HG03108 (cell line): ENCODE measurements at regions not wholly inside any gene's neighbourhood (a gene's known extent, or its start where the extent isn't known, plus 50 kb on each side); places are given as distances from the start of the nearest gene placed in this dataset.
"Not testable (repeated sequence)": the region's sequence is repeated elsewhere in the genome, so short reads cannot be mapped to it uniquely, and the experiment has no call there.

Experiments
- ATAC-seq: cut with Tn5 transposase; IDR thresholded peaks from one replicate; pipeline ENCODE4 v1.9.1; 2021; ENCODE audit warnings: moderate library complexity; ENCODE audit not compliant: unreplicated experiment

DNA sequence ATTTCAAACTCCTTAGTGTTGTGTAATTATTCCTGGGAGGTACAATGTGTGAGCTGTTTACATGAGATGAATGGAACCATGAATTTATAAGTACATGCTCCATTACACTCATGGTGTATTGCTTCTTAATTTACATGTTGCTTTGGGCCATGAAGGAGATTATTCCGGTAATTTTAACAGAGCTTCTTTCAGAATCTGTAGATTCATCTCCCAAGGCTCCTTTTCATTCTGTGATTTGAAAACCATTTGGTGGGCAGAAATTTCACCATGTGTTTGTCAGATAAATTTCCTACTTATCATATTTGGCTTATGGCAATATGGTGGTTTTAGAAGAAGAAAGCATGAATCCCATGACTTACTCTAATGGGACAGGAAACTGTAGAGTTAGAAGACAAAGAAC is 421.6 kb upstream of the EYS start:
- no peak for ATAC-seq

- no peak for ATAC-seq
Measured at GRCh38 chr6:66128243-66128642, 421.2 kb upstream of the EYS start.

DNA sequence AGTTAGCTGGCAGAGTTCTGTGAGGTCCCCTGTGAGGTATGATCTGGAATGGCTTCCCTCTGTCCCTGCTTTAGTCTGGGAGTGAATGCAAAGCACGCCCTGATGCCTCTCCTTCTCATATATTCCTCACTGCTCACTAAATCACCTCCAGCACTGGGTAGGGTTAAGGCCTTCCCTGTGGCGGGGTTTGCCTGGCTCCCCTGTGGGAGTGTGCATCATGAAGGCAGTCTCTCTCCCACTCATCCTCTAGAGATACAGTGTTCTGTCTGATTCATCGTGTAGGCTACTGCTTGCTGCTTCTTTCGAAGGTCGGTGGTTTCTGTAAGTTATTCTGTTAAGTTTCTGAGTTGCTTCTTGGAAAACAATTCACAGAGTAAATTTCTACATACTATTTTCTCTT is 420.0 kb upstream of the EYS start:
- ATAC-seq: no peak

GRCh38 chr6:66126358-66126757 is 419.3 kb upstream of the EYS start:
- ATAC-seq: no peak

- ATAC-seq: no peak
Measured at GRCh38 chr6:66103954-66104353, 396.9 kb upstream of the EYS start.

- ATAC-seq: no peak
Measured at GRCh38 chr6:66103354-66103753, 396.3 kb upstream of the EYS start.

- ATAC-seq: no peak
Measured at GRCh38 chr6:66096679-66097078, 389.7 kb upstream of the EYS start.

DNA sequence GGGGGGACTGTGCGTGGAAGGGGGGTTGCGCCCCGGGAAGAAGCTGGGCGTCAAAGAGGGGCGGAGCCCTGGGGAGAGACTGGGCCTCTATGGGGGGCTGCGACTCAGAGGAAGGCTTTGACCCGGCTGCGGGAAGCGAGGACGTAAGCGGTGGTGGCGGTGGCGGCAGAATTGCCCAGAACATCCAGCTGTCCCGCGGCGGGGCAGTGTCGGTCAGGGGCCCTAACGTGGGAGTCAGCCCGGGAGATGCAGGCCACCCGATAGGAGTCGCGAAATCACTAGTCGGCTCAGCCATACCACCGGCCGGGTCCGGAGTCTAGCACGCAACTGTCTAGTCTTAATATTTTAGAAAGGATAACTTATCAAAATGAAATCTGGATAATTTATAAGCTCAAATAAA is 387.6 kb upstream of the EYS start:
- no peak for ATAC-seq

DNA sequence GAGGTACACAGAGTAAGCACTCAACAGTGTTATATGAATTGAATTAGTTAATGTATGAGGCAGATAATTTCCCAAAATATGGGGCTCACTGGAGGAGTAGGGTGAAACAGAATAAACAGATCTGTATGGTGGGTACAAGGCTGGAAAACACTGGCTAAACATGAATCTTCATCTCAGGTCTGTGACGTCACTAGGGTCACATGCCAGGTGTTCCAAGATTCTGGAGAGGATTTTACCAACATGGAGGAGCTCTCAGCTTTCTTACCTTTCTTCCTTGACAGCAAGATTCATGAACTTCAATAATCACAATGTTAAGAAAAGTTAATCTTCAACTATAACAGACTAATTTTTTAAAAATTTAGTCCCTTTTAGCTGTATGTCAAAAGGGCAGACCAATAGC is 385.3 kb upstream of the EYS start:
- ATAC-seq: not testable (repeated sequence)

- no peak for ATAC-seq
Measured at GRCh38 chr6:66086532-66086931, 379.5 kb upstream of the EYS start.

DNA sequence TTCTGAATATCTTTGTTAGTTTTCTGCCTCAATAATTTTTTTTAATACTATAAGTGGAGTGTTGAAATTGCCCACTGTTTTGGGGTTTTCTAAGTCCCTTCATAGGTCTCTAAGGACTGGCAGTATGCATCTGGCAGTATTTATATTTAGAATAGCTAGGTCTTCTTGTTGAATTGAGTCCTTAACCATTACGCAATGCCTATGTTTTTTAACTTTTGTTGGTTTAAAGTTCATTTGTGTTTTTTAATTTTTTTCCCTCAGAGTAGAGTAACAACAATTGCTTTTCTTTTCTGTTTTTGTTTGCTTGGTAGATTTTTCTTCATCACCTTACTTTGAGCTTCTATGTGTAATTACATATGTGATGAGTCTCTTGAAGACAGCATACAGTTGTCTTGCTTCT is 375.9 kb upstream of the EYS start:
- ATAC-seq: no peak

GRCh38 chr6:66068907-66069306 is 361.9 kb upstream of the EYS start:
- ATAC-seq: no peak

DNA sequence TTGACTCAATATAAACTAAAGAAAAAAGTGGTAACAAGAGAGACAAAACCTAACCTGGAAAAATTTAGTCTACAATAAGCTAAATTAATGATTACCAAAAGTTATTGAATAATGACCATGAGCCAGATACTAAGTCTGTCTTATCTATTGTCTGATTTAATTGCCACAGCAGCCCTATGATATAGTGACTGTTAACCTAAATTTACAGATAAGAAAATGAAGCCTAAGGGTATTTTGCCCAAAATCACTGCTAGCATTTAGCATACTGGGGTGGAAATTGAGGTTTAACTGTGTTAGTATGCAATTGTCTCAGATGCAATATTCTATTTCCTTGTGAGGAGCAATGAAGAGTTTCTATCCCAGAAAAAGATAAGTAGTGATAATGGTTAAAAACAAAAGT is 361.0 kb upstream of the EYS start:
- ATAC-seq: no peak

DNA sequence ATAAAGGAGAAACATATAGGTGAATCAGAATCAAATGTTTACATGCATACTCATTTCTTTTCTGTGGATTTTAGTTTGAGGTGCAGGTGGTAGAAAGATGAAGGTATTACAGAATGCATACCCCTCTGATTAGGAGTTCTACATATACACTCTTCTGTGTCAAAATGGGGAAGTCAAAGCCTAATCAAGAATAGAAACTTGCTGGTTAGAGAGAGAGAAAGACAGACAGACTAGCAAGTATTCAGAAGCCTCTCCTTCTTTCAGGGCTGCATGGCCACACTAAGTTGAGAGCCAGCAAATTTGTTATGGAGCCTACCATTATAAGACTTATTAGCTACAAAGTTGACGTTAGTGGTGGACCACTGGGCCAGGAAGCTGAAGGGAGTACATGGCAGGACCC is 358.3 kb upstream of the EYS start:
- ATAC-seq: no peak

DNA sequence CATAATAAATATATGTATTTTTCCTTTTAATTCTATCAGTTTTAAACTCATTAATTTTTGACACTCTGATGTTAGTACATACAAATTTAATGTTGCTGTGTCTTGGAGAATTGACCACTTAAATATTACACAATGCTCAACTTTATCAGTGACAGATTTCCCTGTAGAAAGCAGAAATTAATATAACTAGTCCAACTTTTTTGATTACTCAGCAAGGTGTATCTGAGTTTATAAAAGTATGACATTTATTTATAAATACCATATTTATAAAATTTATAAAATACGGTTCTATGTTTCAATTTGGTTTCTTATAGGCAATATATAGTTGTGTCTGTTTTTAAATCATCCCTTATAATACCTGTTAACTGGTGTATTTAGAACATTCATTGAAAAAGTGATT is 350.0 kb upstream of the EYS start:
- no peak for ATAC-seq

DNA sequence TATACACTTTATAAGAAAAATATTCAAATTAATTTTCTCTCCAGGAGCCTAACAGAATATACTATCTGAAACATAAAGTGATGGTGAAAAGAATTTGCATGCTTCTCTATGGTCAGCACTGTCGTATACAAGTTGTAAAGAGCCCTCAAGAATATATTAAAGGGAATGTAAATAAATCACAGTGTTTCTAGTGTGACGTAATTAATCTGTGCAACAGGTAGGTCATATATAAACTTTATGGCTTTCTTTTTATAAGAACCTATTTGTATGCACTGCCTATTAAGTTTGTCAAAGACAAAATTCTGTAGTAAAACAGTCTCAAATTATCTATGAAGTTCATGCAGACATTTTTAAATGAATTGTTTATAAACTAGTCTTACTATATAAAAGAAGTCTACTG is 347.9 kb upstream of the EYS start:
- no peak for ATAC-seq

GRCh38 chr6:66051812-66052211 is 344.8 kb upstream of the EYS start:
- no peak for ATAC-seq

DNA sequence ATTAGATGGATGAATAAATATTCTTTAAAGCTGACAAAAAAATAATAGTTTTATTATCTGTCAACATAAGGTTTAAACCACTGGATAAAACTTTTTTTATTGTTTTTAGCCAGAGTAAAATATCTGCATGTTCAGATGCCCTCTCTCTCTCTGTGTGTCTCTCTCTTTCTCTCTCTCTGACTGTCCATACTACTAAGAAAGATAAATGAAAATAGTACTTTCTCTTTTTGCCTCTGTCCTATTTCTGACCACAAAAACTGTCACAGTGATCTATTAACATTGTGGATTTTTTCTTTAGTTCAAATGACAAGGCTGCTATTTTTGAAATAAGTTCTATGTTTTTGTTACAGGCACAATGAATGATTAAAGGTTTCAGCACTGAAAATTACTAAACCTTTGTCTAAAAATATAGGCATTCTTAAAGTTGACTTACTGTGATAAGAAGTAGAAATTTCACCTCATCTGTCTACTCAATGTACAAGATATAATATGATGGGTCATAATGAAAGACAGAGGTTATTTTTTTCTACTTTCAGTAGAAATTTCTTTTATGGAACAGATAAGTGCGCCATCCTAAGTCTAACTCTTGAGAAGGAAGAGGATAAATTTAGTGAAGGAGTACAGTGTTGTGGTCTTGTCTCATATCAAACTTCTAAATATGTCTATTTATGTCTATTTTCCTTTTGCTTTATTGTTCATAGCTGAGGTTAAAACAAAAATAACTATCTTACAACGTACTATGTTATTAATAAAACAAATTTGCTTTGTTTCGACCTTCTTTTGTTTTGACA is 341.9 kb upstream of the EYS start:
- no peak for ATAC-seq

- ATAC-seq: no peak
Measured at GRCh38 chr6:66032626-66033025, 325.6 kb upstream of the EYS start.

GRCh38 chr6:66029391-66029790 is 322.4 kb upstream of the EYS start:
- ATAC-seq: no peak

- ATAC-seq: no peak
Measured at GRCh38 chr6:65999288-65999791, 292.3 kb upstream of the EYS start.

DNA sequence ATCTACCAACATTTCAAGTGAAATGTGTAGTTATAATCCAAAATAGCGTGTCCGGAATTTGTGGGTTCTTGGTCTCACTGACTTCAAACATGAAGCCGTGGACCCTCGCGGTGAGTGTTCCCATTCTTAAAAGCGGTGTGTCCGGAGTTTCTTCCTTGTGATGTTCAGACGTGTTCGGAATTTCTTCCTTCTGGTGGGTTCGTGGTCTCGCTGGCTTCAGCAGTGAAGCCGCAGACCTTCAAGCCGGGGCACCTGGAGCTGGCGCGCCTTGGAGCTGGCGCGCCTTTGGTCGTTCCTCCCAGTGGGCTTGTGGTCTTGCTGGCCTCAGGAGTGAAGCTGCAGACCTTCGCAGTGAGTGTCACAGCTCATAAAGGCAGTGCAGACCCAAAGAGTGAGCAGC is 291.5 kb upstream of the EYS start:
- no peak for ATAC-seq

DNA sequence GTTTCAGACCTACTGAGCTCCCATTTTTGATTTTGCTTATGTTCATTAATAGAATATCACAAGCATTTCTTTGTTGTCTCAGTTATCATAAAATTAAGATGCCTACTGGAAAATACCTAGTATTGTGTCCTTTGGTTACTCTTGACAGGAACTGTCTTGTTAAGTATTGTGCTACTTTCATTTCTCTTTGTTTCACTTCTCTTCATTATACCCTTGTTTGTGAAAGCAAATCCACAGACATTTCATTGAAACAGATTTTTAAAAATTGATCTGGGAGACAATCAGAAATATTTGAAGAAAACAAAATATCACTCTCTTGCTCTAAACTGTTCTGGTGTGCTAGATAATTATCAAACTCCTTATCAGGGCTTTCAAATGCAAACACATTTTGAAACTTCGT is 290.5 kb upstream of the EYS start:
- no peak for ATAC-seq
